ENCODE measurements at regions not wholly inside any gene's neighbourhood (a gene's known extent, or its start where the extent isn't known, plus 50 kb on each side); places are given as distances from the start of the nearest gene placed in this dataset.

DNA sequence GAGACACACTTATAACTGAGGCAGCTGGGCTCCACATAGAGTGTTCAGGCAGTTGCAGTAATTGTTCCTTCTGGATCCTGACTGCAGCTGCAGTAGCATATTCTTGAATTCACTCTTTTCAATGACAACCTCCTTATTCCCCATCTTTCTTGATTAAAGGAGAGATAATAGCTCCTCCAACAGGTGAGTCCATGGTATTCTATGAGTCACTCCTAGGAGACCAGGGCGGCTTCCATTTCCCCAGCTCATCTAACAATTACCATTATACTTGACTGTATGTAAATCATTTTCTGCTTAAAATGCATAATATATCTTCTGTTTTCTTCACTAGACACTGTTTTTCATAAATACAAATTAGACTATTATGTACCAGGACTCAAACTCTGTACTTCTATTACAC is 62.4 kb downstream of the TENT5A start:
- no peak for TF ChIP-seq EZH2 (IDR thresholded peaks at IDR 0.05; ENCODE audit: borderline replicate concordance, low read length)
- TF ChIP-seq, protein P1, sequence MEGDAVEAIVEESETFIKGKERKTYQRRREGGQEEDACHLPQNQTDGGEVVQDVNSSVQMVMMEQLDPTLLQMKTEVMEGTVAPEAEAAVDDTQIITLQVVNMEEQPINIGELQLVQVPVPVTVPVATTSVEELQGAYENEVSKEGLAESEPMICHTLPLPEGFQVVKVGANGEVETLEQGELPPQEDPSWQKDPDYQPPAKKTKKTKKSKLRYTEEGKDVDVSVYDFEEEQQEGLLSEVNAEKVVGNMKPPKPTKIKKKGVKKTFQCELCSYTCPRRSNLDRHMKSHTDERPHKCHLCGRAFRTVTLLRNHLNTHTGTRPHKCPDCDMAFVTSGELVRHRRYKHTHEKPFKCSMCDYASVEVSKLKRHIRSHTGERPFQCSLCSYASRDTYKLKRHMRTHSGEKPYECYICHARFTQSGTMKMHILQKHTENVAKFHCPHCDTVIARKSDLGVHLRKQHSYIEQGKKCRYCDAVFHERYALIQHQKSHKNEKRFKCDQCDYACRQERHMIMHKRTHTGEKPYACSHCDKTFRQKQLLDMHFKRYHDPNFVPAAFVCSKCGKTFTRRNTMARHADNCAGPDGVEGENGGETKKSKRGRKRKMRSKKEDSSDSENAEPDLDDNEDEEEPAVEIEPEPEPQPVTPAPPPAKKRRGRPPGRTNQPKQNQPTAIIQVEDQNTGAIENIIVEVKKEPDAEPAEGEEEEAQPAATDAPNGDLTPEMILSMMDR (IDR thresholded peaks at IDR 0.05; ENCODE audit: low read length): no peak

DNA sequence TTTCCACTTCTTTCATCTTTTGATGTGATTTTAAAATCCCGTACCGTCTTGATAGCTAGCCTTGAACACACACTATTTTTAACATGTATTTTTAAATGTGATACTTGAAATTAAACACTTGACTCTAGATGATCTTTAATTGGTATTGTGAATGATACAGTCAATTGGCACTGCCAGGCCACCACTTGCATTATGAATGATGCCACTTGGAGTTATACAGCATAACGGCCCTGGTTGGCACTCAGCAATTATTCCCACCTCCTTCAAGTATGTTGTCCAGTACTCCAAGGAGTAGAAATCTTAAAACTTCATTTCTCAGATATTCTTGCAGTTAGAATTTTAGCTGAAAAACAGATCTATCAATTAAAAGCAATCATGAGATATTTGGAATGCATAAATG is 62.9 kb downstream of the TENT5A start:
- H3K9me3 ChIP-seq (ENCODE audit: low read length): no peaks in the 10 kb centered on the region
- H3F3A ChIP-seq (ENCODE audit: insufficient read depth, low read length): no peaks in the 10 kb centered on the region
- TF ChIP-seq EZH2 (IDR thresholded peaks at IDR 0.05; ENCODE audit: borderline replicate concordance, low read length): no peak
- TF ChIP-seq, protein P1 (IDR thresholded peaks at IDR 0.05; ENCODE audit: low read length): no peak
- H3K4me1 ChIP-seq (ENCODE audit: insufficient read depth, low read length, severe bottlenecking): no peaks in the 10 kb centered on the region
- no peak overlapping the region for H3K27ac ChIP-seq (ENCODE audit: low read depth, low read length, poor library complexity, severe bottlenecking)
- no peaks in the 10 kb centered on the region for H3K36me3 ChIP-seq (ENCODE audit: insufficient read depth, low read length)
- H4K20me1 ChIP-seq (ENCODE audit: insufficient read depth, low read length): no peaks in the 10 kb centered on the region
- H2AFZ ChIP-seq (ENCODE audit: low read length): no peak overlapping the region
- H3K4me3 ChIP-seq (ENCODE audit: low read depth, low read length, poor library complexity, severe bottlenecking): no peak overlapping the region
- no peaks in the 10 kb centered on the region for H3K27me3 ChIP-seq (ENCODE audit: insufficient read depth, low read length)
- H3K4me2 ChIP-seq (ENCODE audit: low read length): no peak overlapping the region
- no peaks in the 10 kb centered on the region for H3K9me2 ChIP-seq (ENCODE audit: low read depth, low read length)
- no peak overlapping the region for H3K9ac ChIP-seq (ENCODE audit: low read length)
- H3K79me2 ChIP-seq (ENCODE audit: insufficient read depth, low read length): no peaks in the 10 kb centered on the region

More for the DNA sequence above, 62.4 kb downstream of the TENT5A start:
- Histone ChIP-seq H4K20me1 (ENCODE audit: insufficient read depth, low read length) (no peaks in the 10 kb centered on the region), H3K9me2 (ENCODE audit: low read depth, low read length) (no peaks in the 10 kb centered on the region), H2AFZ (ENCODE audit: low read length) (no peak overlapping the region), H3K27me3 (ENCODE audit: insufficient read depth, low read length) (no peaks in the 10 kb centered on the region), H3F3A (ENCODE audit: insufficient read depth, low read length) (no peaks in the 10 kb centered on the region), H3K9me3 (ENCODE audit: low read length) (no peaks in the 10 kb centered on the region), H3K9ac (ENCODE audit: low read length) (no peak overlapping the region), H3K4me1 (ENCODE audit: insufficient read depth, low read length, severe bottlenecking) (no peaks in the 10 kb centered on the region), H3K27ac (ENCODE audit: low read depth, low read length, poor library complexity, severe bottlenecking) (no peak overlapping the region), H3K36me3 (ENCODE audit: insufficient read depth, low read length) (no peaks in the 10 kb centered on the region), H3K79me2 (ENCODE audit: insufficient read depth, low read length) (no peaks in the 10 kb centered on the region), H3K4me2 (ENCODE audit: low read length) (no peak overlapping the region), H3K4me3 (ENCODE audit: low read depth, low read length, poor library complexity, severe bottlenecking) (no peak overlapping the region)

DNA sequence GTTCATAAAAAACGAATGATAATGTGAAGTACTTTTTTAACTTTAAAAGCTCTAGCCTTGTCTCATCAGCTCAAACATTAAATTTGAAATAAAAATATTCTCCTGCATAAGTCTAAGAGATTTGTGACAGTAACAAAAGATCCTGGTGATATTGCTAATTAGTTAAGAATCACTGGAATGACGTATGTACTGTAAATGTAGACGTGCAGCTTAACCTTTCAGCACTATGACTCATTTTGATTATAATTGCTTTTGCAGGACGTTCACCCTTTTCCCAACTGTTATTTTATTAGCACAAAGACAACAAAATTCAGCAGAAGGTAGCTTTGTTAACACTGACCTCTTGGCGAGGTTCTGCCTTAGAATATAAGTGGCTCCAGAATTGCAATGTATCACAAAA is 68.6 kb downstream of the TENT5A start:
- Histone ChIP-seq H3F3A (ENCODE audit: insufficient read depth, low read length) (no peaks in the 10 kb centered on the region), H3K27me3 (ENCODE audit: insufficient read depth, low read length) (no peaks in the 10 kb centered on the region), H3K36me3 (ENCODE audit: insufficient read depth, low read length) (no peaks in the 10 kb centered on the region), H3K9ac (ENCODE audit: low read length) (no peak overlapping the region), H3K4me2 (ENCODE audit: low read length) (no peak overlapping the region), H3K27ac (ENCODE audit: low read depth, low read length, poor library complexity, severe bottlenecking) (no peak overlapping the region), H3K9me2 (ENCODE audit: low read depth, low read length) (no peaks in the 10 kb centered on the region), H3K9me3 (ENCODE audit: low read length) (no peaks in the 10 kb centered on the region), H3K4me1 (ENCODE audit: insufficient read depth, low read length, severe bottlenecking) (no peaks in the 10 kb centered on the region), H4K20me1 (ENCODE audit: insufficient read depth, low read length) (no peaks in the 10 kb centered on the region), H3K79me2 (ENCODE audit: insufficient read depth, low read length) (no peaks in the 10 kb centered on the region), H3K4me3 (ENCODE audit: low read depth, low read length, poor library complexity, severe bottlenecking) (no peak overlapping the region), H2AFZ (ENCODE audit: low read length) (no peak overlapping the region)
- TF ChIP-seq, protein P1 (IDR thresholded peaks at IDR 0.05; ENCODE audit: low read length): no peak
- TF ChIP-seq EZH2 (IDR thresholded peaks at IDR 0.05; ENCODE audit: borderline replicate concordance, low read length): no peak

Measured in OCI-LY1 (cell line).